Activated T-helper 1 cell treated with anti-CD3 and anti-CD28 coated beads, Interleukin-2, amount 50 U/mL, for 16 hours (primary cell): ENCODE measurements at regions not wholly inside any gene's neighbourhood (a gene's known extent, or its start where the extent isn't known, plus 50 kb on each side); places are given as distances from the start of the nearest gene placed in this dataset.
"Not testable (repeated sequence)": the region's sequence is repeated elsewhere in the genome, so short reads cannot be mapped to it uniquely, and the experiment has no call there.

Experiments
- DNase-seq, 2 donors: peaks; one replicate each; pipeline ENCODE4 v3.0.0-alpha.2; 2020; ENCODE audit warnings: low read depth in 1 of 2, low spot score in 1 of 2

DNA sequence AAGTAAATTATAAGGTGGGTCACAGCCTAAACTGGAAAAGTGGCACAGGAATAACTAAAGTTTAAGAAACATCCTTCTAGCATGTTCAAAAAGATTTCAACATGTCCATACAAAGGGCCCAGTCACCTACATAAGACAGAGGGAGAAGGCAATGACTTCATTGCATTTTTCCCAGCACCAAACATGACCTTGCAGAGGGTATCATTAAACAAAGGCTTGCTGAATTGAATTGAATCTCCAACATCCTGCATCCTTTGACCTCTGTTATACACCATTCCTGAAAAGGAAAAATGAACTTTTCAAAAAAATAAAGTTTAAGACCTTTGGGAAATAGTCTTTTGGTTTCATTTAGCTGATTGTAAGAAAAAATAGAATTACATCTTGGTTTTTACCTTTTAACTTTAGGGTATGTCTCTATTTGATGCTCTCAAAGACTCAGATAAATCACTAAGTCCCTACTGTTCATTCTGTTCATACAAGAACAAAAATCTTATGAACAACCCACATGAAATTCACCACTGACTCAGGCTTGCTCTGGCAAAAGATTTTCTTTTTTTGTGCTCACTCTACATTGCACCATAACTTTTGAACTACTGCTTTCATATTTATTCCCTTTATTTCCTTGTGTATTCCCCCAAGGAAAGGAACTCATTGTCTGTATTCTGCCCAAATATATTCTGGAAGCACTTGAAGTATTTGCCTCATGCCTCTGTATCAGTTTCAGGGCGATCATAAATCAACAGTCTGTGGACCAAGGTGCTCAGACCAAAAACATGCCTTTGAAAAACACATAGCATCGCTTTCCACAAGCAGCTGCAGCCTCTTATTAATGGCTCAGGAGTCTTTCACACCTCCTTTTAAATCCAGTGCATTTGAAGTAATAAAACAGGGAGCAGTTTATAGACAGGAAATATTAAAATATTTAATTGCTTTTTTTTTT is 121.7 kb downstream of the DUSP6 start:
- DNase-seq, result no peak

DNA sequence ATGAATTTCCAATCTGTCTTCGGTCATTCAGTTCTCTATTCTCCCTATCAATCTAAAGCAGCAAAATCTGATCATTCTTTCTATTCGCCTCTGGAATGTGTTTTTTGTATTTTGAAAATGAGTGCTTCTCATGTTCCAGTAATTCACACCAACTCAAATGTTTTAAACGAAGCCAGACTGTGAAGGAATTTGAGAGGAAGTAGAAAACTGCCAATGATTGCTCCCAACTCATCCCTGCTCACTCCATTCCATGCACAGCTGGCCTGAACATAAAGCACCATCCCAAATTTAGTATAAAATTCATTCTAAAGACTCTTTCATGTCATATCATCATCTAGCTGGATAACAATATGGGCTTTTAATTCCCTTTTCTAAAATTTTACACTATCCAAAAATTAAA is 123.8 kb downstream of the DUSP6 start:
- no peak for DNase-seq

DNA sequence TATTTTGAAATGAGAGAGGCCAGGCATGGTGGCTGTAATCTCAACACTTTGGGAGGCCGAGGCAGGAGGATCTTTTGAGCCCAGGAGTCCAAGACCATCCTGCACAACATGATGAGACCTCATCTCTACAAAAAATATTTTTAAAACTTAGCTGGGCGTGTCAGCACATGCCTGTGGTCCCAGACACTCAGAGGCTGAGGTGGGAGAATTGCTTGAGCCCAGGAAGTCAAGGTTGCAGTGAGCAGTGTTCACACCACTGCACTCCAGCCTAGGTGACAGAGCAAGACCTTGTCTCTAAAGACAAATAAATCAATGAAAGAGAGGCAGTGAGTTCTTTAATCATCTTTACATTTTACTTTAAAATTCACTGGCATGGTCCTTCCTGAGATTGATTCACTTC is 124.5 kb downstream of the DUSP6 start:
- DNase-seq, result no peak

- DNase-seq, result no peak
Observed at GRCh38 chr12:89225808-89226411, 126.4 kb downstream of the DUSP6 start.

DNA sequence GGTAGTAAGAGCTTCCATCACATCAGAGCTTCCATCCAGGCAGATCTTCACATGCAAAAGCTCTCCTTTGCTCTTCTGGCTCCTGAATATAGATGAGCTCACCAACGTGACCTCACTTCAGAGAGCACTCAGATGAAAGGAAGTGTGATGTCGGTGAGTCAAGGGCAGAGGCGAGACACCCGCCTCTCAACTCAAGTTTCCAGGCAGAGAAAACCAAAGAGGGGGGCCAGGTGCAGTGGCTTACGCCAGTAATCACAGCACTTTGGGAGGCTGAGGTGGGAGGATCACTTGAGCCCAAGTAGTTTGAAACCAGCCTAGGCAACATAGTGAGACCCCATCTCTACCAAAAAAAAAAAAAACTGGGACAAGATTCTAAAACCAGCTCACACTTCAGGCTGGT is 126.9 kb downstream of the DUSP6 start:
- peak; percentile 14 to 59 for DNase-seq

DNA sequence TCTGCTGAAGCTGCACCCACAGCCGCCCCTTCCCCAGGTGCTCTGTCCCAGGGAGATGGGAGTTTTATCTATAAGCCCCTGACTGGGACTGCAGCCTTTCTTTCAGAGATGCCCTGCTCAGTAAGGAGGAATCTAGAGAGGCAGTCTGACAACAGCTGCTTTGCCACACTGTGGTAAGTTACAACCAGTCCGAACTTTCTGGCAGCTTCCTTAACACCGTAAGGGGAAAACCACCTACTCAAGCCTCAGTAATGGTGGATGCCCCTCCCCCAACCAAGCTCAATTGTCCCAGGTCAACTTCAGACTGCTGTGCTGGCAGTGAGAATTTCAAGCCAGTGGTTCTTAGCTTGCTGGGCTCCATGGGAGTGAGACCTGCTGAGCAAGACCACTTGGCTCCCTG is 129.7 kb downstream of the DUSP6 start:
- DNase-seq, result not testable (repeated sequence)

DNA sequence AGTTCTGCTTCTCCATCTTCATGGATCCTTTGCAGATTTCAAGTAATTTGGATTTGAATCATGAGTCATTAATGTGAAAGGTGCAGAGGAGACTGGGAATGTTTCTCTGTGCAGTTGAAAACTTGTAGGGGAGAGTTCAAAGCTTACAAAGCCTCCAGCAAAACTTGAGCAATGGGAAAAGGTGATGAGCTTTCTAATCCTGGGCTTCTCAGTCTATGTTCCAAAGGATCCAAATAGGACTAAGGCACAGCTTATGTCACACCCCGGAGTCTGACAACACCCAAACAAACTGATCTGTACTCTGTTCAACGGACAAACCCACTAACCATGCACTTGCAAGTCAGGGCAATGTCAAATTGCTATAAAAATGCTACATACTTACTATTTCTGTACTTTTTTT is 134.8 kb downstream of the DUSP6 start:
- DNase-seq, result no peak

- DNase-seq, result no peak
Observed at GRCh38 chr12:89216211-89216952, 135.9 kb downstream of the DUSP6 start.

DNA sequence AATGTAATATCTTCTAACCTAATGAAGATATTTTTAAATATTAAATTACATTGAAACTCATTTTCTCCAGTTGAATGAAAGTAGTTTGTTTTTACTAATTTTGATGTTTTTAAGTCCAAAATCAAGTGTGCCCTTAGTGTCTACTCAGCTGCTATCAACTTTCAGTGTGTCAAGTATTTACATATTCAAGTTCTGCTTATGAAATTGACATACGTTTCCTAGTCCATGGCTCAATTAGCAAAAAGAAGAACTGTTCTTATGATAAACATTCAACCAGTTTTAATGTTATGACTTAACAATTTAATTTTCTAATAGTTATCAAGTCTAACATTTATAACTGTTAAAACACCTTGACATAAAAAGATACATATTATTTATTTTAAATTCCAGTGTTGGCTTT is 137.1 kb downstream of the DUSP6 start:
- DNase-seq, result no peak

GRCh38 chr12:89213747-89214146 is 138.6 kb downstream of the DUSP6 start:
- DNase-seq, result no peak

DNA sequence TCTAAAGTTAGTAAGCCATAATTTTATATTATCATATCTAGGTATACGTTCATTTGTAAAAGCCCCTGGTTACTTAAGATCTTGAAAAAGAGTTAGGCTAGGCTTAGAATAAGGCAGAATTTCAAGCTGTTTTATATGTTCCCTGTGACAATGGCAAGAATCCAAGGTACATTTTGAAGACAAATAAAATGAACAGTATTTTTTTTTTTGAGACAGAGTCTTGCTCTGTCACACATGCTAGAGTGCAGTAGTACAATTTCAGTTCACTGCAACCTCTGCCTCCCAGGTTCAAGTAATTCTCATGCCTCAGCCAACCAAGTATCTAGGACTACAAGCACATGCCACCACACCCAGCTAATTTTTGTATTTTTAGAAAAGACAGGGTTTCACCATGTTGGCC is 139.2 kb downstream of the DUSP6 start:
- DNase-seq, result no peak

DNA sequence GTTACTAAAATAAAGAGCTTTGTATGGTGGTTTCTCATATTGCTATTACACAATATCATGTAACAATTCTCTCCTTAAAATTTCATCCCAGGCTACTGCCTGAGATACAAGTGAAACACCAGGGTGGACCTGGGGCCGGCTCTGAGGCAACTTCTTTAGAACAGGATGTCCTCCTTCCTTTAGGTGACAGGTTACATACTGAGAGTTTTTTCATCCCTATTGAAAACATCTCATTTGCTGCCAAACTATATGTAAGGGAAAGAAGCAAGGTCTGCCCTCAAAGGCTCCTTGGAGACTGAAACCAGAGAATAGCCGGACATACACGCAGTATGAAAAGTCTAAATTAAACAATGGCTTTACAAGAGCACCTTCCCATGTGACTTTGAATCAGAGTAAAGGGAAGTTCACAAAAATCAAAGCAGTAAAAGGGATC is 139.9 kb downstream of the DUSP6 start:
- no peak for DNase-seq

DNA sequence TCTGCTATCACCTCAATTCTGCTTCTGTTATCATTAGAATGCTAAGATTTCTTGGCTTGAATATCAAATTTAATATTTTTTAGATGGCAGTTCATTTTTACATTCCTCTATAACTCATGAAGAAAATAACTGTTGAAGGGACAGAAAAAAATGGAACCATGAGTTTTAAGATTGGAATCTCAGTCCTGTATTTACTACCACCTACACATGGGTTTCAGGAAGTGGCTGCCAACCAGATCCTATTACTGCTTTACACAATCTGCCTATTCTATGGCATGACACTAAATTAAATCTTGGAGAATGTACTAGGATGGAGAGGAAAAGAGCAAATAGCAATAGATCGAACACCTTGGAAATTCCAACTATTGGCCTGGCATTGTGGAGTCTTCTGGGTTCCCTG is 140.8 kb downstream of the DUSP6 start:
- no peak for DNase-seq

- no peak for DNase-seq
Observed at GRCh38 chr12:89210277-89210676, 142.0 kb downstream of the DUSP6 start.

DNA sequence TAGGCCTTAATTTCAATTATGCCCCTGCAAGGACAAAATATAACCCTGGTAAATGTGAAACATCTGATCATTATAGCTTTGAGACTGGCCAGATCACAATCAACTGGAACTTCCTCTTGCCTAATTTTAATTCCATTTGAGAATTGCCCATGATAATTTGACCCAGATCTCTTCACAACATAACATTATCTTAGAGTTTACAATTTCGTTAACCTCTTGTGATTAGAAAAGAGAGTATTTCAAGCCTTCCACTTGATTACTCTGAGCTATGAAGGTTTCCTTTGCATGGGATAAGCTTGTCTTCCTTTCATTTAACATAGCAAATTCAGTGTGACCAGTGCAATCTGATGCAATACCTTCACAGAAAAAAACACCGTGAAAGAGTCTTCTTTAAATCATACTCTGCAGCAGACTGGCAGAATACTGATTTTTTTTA is 143.6 kb downstream of the DUSP6 start:
- DNase-seq, result no peak

DNA sequence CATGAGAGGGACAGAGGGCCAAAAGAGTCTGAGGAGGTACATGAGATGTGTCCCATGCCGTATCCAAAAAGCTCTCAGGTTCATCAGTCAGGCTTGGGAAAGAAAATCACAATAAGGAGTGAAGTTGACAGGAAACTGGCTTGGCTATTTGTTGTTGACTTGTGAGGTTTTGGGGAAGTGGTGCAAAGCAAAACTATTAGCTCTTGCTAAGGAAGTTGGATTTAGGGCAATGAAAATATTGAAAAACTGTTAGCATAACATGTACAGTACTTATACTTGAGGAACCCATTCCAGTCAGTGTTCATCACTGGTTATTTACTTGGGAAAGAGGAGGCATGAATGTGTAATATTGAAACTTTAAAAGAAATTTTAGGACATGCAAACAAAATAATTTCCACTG is 145.9 kb downstream of the DUSP6 start:
- no peak for DNase-seq

DNA sequence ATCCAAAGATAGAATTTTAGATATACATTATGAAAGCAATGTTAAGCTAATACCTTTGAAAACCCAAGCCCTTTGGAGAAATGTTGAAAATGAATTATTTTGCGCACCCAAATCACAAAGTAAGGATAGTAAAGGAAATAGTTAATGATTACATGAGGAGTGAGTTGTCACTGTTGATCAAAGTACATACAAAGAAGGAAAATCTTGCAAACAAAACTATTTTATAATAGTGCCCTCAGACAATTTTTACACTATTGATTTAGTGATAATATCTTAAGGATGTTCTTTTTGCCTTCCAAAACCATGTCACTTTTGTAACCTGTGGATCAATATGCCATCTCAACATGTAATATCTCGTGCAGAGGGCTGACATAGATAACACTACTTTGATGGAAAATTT is 146.8 kb downstream of the DUSP6 start:
- no peak for DNase-seq

DNA sequence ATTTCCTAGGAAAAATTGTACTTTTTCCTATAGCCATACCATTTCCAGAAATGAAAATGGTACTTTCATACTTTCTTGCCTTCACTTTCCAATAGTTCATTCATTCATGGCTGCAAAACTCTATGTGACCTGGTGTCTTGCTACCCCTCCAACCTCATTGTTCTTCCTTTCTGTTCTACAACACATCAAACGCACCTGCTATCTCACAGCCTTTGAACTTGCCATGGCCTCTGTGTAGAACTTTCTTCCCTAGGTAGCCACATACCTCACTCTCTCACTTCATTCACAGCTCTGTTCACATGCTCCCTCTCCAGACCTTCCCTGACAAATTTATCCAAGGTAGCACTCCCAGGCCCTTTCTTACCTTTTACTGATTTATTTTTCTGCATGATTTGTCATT is 149.2 kb downstream of the DUSP6 start:
- DNase-seq, result no peak

DNA sequence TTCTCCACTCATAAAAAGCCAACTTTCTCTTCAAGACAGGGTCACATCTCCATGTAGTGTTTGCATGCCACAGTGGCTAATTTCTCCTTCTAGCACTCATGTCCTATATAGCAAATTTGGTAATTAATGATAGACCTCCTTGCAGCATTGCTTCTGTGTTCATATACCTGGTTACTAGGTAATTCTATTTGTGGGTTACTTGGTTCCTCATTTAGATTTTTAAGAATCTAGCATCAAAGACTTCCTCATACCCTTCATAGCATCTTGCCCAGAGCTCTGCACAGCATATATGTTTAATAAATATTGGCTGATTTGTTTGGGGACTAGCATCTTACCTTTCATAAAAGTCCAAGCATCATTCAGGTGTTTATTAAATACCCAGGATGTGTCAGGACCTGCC is 152.1 kb downstream of the DUSP6 start:
- DNase-seq, result no peak

- no peak for DNase-seq
Observed at GRCh38 chr12:89195470-89195869, 156.8 kb downstream of the DUSP6 start.

DNA sequence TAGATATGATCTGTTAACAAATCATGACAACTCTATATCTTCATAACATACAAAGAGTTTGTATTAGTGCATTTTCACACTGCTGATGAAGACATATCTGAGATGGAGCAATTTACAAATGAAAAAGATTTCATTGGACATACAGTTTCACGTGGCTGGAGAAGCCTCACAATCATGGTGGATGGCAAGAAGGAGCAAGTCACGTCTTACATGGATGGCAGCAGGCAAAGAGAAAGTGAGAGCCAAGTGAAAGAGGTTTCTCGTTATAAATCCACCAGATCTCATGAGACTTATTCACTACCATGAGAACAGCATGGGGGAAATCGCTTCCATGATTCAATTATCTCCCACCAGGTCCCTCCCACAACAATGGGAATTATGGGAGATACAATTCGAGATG is 157.6 kb downstream of the DUSP6 start:
- no peak for DNase-seq

DNA sequence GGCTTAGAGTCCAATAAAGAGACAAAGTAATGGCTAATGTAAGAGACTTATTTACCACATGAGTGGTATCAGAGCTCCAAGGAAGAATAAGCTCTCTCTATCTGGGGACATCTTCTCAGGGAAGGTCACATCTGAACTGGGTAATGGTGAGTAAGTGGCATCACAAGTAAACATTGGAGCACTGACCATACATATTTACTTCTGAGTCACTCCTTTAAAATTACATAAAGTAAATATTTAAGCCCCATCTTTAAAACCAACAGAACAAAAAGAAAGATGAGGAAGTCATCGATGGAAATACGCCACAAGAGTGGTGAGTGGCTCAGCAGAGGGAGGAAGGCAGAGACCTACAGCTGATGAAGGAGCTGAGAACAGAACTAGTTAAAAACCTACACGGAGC is 159.9 kb downstream of the DUSP6 start:
- no peak for DNase-seq
